ENCODE measurements at regions not wholly inside any gene's neighbourhood (a gene's known extent, or its start where the extent isn't known, plus 50 kb on each side); places are given as distances from the start of the nearest gene placed in this dataset.

DNA sequence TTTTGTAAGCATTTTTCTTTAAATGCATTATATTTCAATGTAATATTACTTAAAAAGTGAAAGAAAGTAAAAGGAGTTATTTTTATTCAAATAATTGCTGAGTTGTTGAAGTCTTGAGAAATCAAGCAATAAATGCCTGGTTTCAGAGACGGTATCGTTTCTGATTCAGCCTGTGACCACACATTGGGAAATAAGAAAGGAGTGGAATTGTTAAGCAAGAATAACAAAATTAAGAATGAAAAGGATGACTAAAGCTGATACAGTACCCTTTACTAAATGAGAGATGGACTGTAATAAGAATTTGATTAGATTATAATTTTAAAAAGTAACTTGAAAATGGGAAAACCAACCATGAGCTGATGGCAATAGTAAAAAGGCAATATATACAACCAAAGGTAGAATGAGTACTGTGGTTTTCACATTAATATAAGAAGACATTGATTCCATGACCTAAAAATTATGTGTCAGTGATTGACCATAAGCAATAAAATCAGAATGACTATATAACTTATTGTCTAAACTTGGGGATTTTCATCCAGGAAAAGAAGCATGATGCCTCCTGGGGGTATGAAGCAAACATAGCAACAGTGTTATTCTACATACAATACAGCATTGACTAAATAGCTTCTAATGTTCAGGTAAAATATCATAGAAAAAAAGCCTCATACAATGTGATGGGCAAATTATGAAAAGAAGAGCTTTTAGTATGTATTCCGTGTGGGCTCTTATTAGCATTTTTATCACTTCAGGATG, 101.9 kb upstream of the PRDM9 start:
- no peaks in the 10 kb centered on the region for H3K27me3 Mint-ChIP-seq (ENCODE audit: low read depth)
- no peak for DNase-seq (ENCODE audit: low spot score)
- H3K4me1 Mint-ChIP-seq (ENCODE audit: low read depth) = no peaks in the 10 kb centered on the region
- H3K27ac Mint-ChIP-seq = no peak overlapping the region
- H3K36me3 Mint-ChIP-seq (ENCODE audit: low read depth) = no peaks in the 10 kb centered on the region
- H3K9me3 Mint-ChIP-seq = peaks cover 28% of the 10 kb centered on the region
- no peak overlapping the region for H3K4me3 Mint-ChIP-seq

DNA sequence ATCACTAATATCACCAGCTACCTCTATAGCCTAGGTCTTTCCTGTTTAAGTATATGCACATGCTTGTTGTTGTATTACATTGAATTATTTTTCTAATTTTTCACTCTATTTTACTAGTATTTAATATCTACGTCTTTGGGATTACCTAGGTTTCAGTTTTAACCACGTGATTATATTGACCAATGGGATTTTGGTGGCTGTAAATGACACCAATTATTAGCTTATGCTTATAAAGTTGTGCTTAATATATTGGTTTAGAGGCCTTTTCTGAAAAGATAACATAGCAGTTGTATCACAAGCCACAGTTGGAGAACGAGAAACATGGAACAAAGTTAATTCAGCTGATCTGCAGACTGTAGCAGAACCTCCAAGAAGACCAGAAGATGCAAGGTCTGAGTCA, 104.8 kb upstream of the PRDM9 start:
- no peak for DNase-seq (ENCODE audit: low spot score)
- Mint-ChIP-seq H3K9me3 (peaks cover 22% of the 10 kb centered on the region), H3K4me3 (no peak overlapping the region), H3K4me1 (ENCODE audit: low read depth) (no peaks in the 10 kb centered on the region), H3K36me3 (ENCODE audit: low read depth) (no peaks in the 10 kb centered on the region), H3K27ac (no peak overlapping the region), H3K27me3 (ENCODE audit: low read depth) (no peaks in the 10 kb centered on the region)

DNA sequence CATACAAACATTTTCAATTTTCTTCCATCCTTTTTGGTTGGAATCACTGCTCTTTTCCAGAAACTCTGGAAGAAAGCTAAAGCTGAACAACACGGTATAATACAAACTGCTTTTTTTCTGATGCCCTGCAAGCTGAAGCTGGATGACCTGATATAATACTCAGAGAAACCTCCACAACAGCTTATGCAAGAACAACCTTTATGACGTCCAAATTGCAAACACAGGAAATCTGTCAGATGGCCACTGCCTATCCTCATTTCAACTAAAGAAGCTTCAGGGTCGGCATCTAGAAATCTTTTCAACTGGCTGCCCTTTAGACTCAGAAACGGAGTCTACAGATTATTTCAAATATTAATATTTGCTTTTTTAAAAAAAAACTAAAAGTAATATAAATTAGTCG, 106.5 kb upstream of the PRDM9 start:
- Mint-ChIP-seq H3K9me3 (peaks cover 24% of the 10 kb centered on the region), H3K36me3 (ENCODE audit: low read depth) (no peaks in the 10 kb centered on the region)

DNA sequence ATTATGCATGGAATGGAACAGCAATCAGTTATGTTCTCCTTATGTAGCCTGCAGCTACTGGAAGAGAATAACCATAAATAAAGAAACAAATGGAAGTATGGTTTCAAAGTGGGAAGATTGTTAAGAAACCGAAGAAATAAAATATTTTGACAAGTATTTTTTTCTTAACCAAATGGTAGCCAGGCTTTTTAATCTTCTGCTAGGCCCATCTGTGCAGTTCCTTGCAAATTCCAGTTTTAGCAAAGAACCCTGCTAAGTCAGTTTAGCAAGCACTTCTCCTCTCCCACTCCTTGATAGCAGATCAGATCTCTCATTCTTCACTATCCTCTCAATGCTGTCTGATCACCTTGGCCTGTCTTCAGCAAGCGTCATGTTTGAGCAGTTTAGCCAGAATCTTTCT, 111.1 kb upstream of the PRDM9 start:
- H3K27me3 Mint-ChIP-seq (ENCODE audit: low read depth) = no peaks in the 10 kb centered on the region
- H3K4me3 Mint-ChIP-seq = no peak overlapping the region
- peaks cover 23% of the 10 kb centered on the region for H3K9me3 Mint-ChIP-seq
- no peak overlapping the region for H3K27ac Mint-ChIP-seq
- H3K36me3 Mint-ChIP-seq (ENCODE audit: low read depth) = no peaks in the 10 kb centered on the region
- H3K4me1 Mint-ChIP-seq (ENCODE audit: low read depth) = no peaks in the 10 kb centered on the region
- no peak for DNase-seq (ENCODE audit: low spot score)

More for the DNA sequence above, 106.5 kb upstream of the PRDM9 start:
- DNase-seq (ENCODE audit: low spot score) = no peak
- H3K4me1 Mint-ChIP-seq (ENCODE audit: low read depth) = no peaks in the 10 kb centered on the region
- no peak overlapping the region for H3K27ac Mint-ChIP-seq
- H3K27me3 Mint-ChIP-seq (ENCODE audit: low read depth) = no peaks in the 10 kb centered on the region
- no peak overlapping the region for H3K4me3 Mint-ChIP-seq

DNA sequence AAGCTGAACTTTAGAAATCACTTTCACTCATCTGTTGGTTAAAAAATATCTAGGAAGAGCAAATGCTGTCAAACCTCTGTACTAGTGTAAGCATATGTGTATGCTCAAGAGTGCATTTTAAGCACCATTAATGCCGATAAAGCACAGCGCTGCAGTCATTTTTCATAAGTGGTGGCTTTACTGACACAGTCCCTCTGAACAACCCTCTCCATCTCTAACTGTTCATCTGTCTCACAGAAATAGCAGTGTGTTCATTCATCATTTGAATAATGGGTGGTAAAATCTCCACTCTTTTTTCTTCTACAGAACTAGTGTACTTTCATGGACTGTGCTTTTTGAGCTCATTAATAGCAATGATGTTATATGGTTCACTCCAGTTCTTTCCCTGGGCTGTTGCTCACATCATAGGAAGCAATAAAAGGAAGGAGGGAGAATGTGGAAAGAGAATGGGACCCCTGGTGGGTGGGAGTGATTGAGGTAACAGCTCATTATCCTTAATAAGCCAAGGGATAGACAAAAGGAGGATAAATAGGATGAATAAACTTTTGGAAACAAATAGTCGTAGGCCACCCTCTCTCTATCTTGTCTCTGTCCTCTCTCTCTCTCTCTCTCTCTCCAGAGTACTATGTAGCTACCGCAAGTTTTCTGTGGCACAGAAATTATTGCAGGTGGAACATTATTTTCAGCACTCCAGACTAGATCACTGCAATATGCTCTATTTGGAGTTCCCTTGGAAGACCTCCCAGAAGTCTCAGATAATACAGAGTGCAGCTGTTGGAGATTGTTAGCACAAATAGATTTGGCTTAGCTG, 117.9 kb upstream of the PRDM9 start:
- Mint-ChIP-seq H3K27ac (no peak overlapping the region), H3K4me3 (no peak overlapping the region), H3K4me1 (ENCODE audit: low read depth) (no peaks in the 10 kb centered on the region), H3K27me3 (ENCODE audit: low read depth) (no peaks in the 10 kb centered on the region), H3K36me3 (ENCODE audit: low read depth) (no peaks in the 10 kb centered on the region), H3K9me3 (peaks cover 28% of the 10 kb centered on the region)
- DNase-seq (ENCODE audit: low spot score) = no peak

DNA sequence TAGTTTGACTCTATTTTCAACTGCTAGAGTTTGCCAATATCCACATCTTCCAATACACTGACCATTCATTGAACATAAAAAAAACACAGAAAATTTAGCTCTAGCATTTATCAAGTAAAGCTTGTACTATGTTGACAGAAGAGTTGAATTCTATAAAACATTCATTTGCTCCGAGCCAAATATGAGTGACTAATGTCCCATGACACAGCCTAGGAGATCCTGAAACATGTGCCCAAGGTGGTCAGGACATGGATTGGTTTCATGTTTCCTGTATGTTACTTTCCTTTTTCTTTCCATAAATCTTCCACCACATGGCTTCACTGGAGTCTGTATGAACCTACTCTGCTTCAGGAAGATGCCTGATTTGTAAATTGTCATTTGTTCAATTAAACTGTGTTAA, 122.4 kb upstream of the PRDM9 start:
- no peaks in the 10 kb centered on the region for H3K4me1 Mint-ChIP-seq (ENCODE audit: low read depth)
- peaks cover 61% of the 10 kb centered on the region for H3K9me3 Mint-ChIP-seq
- no peaks in the 10 kb centered on the region for H3K36me3 Mint-ChIP-seq (ENCODE audit: low read depth)
- H3K4me3 Mint-ChIP-seq = no peak overlapping the region
- no peaks in the 10 kb centered on the region for H3K27me3 Mint-ChIP-seq (ENCODE audit: low read depth)
- no peak overlapping the region for H3K27ac Mint-ChIP-seq
- no peak for DNase-seq (ENCODE audit: low spot score)

DNA sequence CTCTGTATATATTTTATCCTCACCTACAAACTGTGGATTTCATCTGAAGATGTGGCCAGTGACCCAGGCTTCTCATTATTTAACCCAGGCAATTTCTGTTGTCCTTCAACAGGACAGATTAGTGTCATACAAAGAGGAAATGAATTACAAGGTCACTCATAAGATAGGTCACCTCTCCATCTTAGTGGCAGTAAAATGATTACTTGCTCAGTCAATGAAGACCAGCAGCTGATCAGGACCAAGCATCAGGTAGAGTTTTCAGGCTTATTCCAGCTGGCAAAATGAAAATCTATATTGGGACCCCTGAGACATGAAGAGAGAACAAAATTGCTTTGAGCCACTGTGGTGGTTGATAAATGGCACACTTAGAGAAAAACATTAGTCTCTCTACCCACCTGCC, 135.2 kb upstream of the PRDM9 start:
- no peak overlapping the region for H3K27ac Mint-ChIP-seq
- no peaks in the 10 kb centered on the region for H3K27me3 Mint-ChIP-seq (ENCODE audit: low read depth)
- no peak for DNase-seq (ENCODE audit: low spot score)
- H3K9me3 Mint-ChIP-seq = peaks cover 33% of the 10 kb centered on the region
- no peaks in the 10 kb centered on the region for H3K4me1 Mint-ChIP-seq (ENCODE audit: low read depth)
- H3K4me3 Mint-ChIP-seq = no peak overlapping the region
- no peaks in the 10 kb centered on the region for H3K36me3 Mint-ChIP-seq (ENCODE audit: low read depth)

DNA sequence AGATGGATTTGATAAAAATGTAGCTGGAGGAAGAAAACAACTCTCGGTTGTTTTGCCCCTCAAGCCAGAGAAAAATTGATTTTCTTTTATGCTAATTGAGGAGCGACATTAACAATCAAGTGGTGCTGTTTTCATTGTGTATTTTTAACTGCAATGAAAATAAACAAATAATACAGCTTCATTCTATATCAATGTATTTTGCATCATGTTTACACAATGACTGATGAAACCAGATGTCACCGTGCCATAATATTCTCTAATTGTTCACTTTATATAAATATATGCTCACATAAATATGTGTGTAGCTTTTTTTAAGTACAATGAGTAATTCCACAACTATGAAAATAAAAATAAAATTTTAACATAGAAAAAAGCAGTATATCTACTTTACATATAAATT, 139.0 kb upstream of the PRDM9 start:
- DNase-seq (ENCODE audit: low spot score) = no peak
- H3K36me3 Mint-ChIP-seq (ENCODE audit: low read depth) = no peaks in the 10 kb centered on the region
- H3K27me3 Mint-ChIP-seq (ENCODE audit: low read depth) = no peaks in the 10 kb centered on the region
- no peak overlapping the region for H3K27ac Mint-ChIP-seq
- peaks cover 22% of the 10 kb centered on the region for H3K9me3 Mint-ChIP-seq
- H3K4me1 Mint-ChIP-seq (ENCODE audit: low read depth) = no peaks in the 10 kb centered on the region
- no peak overlapping the region for H3K4me3 Mint-ChIP-seq

DNA sequence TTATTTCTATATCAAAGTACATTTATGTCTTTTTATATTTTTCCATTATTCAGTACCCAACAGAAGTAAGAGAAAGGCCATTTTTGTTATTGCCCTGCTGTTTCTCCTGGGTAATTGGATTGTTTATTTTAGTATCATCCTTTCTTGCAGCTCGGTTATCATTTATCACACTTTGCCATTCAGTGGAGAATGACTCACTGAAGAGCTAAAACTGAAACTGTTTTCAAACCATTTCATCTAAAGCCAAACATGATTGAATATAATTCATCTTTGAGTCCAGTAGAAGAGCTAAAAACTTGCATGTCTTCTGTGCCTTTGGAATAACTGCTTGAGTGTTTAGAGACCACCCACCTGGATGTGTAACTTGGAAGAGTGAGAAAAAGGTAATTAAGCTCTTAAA, 139.5 kb upstream of the PRDM9 start:
- no peak for DNase-seq (ENCODE audit: low spot score)
- no peak overlapping the region for H3K4me3 Mint-ChIP-seq
- H3K9me3 Mint-ChIP-seq = peaks cover 19% of the 10 kb centered on the region
- H3K36me3 Mint-ChIP-seq (ENCODE audit: low read depth) = no peaks in the 10 kb centered on the region
- H3K27ac Mint-ChIP-seq = no peak overlapping the region
- no peaks in the 10 kb centered on the region for H3K4me1 Mint-ChIP-seq (ENCODE audit: low read depth)
- no peaks in the 10 kb centered on the region for H3K27me3 Mint-ChIP-seq (ENCODE audit: low read depth)

DNA sequence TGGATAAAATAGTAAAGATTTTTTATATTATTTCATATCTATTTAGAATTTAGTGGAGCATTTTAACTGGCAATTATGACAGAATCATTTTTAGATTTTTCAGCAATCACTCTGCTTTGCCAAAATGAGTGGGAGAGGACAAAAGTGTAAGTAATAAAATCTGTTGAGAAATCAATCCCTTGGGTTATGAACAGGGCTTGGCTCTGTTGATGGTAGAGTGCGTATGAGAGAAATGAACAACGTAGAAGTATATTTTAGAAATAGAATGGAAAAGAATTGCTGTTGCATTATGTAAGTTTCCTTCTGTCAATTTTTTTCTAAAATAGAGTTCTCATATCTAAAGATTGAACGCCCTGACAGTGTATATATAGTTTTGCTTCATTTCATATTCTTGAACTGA, 154.1 kb upstream of the PRDM9 start:
- Mint-ChIP-seq H3K36me3 (ENCODE audit: low read depth) (no peaks in the 10 kb centered on the region), H3K27me3 (ENCODE audit: low read depth) (no peaks in the 10 kb centered on the region), H3K4me1 (ENCODE audit: low read depth) (no peaks in the 10 kb centered on the region), H3K9me3 (peaks cover 31% of the 10 kb centered on the region), H3K27ac (no peak overlapping the region), H3K4me3 (no peak overlapping the region)
- no peak for DNase-seq (ENCODE audit: low spot score)

DNA sequence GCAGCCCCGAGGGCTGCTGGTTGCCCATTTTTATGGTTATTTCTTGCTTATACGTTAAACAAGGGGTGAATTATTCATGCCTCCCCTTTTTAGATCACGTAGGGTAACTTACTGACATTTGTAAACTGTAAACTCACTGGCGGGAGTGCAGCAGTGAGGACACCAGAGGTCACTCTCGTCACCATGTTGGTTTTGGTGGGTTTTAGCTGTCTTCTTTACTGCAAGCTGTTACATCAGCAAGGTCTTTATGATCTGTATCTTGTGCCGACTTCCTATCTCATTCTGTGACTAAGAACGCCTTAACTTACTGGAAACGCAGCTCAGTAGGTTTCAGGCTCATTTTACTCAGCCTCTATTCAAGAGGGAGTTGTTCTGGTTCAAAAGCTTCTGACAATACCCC, 155.0 kb upstream of the PRDM9 start:
- Mint-ChIP-seq H3K36me3 (ENCODE audit: low read depth) (no peaks in the 10 kb centered on the region), H3K27ac (no peak overlapping the region), H3K9me3 (peaks cover 32% of the 10 kb centered on the region), H3K4me1 (ENCODE audit: low read depth) (no peaks in the 10 kb centered on the region), H3K27me3 (ENCODE audit: low read depth) (no peaks in the 10 kb centered on the region), H3K4me3 (no peak overlapping the region)
- no peak for DNase-seq (ENCODE audit: low spot score)

DNA sequence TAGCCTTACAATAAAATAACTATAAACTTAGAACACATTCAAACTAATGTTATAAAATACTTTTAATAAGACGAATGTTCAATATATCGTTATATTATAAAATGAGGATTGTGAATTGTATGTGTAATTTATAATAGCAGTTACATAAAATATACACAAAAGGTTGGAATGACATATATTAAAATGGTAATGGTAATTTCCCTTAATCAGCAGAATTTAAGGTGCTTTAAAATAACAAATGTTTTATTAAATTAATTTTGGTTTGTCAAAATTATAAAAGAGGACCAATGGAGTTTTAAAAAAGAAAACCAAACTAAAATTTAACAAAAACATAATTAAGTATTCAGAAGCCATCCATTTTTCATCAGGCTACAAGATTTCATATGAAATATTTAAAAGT, 164.3 kb upstream of the PRDM9 start:
- Mint-ChIP-seq H3K4me3 (no peak overlapping the region), H3K27ac (no peak overlapping the region), H3K27me3 (ENCODE audit: low read depth) (no peaks in the 10 kb centered on the region), H3K36me3 (ENCODE audit: low read depth) (no peaks in the 10 kb centered on the region), H3K4me1 (ENCODE audit: low read depth) (no peaks in the 10 kb centered on the region), H3K9me3 (peaks cover 47% of the 10 kb centered on the region)
- DNase-seq (ENCODE audit: low spot score) = no peak

DNA sequence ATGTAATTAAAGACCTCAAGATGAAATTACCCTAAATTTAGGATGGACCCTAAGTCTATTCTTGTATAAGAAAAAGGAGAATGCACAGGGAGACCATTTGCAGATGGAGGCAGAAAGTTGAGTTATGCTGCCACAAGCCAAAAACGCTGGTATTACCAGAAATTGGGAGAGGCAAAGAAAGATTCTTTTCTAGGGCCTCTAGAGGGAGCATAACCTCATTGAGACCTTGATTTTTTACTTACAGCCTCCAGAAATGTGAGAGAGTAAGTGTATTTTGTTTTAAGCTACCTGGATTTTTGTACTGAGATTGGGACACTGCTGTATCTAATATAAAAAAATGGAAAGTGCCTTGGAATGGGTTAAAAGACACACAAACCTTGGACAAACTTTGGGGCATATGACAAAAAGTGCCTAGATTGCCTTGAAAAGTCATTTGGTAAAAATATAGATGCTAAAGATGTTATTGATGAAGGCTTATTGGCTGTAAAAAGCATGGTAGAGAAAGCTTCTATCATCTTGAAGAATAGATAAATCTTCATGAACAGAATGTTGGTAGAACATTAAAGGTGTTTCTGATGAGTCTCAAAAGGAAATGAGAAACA, 174.7 kb upstream of the PRDM9 start:
- no peaks in the 10 kb centered on the region for H3K4me1 Mint-ChIP-seq (ENCODE audit: low read depth)
- peaks cover 30% of the 10 kb centered on the region for H3K9me3 Mint-ChIP-seq
- H3K27ac Mint-ChIP-seq = no peak overlapping the region
- no peaks in the 10 kb centered on the region for H3K27me3 Mint-ChIP-seq (ENCODE audit: low read depth)
- DNase-seq (ENCODE audit: low spot score) = no peak
- no peak overlapping the region for H3K4me3 Mint-ChIP-seq
- no peaks in the 10 kb centered on the region for H3K36me3 Mint-ChIP-seq (ENCODE audit: low read depth)

DNA sequence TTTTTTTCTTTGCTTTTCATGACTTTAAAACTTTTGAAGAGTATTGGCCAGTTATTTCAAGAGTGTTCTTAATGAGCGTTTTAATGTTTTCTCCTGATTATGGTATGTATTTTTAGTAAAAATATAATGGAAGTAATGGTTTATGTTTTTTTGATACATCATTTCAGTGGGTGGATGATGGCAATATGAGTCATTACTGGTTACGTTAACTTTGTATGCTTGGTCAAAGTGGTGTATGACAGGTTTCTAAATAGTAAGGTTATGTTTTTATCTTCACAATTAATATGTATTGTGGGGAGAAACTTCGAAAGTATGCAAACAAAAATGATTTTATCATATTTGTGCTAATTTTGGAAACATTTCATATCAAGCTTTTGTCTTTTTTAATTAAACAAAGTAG, 176.7 kb upstream of the PRDM9 start:
- no peaks in the 10 kb centered on the region for H3K4me1 Mint-ChIP-seq (ENCODE audit: low read depth)
- H3K27me3 Mint-ChIP-seq (ENCODE audit: low read depth) = no peaks in the 10 kb centered on the region
- H3K36me3 Mint-ChIP-seq (ENCODE audit: low read depth) = no peaks in the 10 kb centered on the region
- H3K4me3 Mint-ChIP-seq = no peak overlapping the region
- DNase-seq (ENCODE audit: low spot score) = no peak
- no peak overlapping the region for H3K27ac Mint-ChIP-seq
- H3K9me3 Mint-ChIP-seq = peaks cover 24% of the 10 kb centered on the region
